GM19395 (cell line): ENCODE measurements at regions not wholly inside any gene's neighbourhood (a gene's known extent, or its start where the extent isn't known, plus 50 kb on each side); places are given as distances from the start of the nearest gene placed in this dataset.

ENCODE experiments used
- ATAC-seq: cut with Tn5 transposase; IDR thresholded peaks from one replicate; pipeline ENCODE4 v1.9.1; 2021; ENCODE audit warnings: mild to moderate bottlenecking, moderate library complexity; ENCODE audit not compliant: unreplicated experiment

DNA sequence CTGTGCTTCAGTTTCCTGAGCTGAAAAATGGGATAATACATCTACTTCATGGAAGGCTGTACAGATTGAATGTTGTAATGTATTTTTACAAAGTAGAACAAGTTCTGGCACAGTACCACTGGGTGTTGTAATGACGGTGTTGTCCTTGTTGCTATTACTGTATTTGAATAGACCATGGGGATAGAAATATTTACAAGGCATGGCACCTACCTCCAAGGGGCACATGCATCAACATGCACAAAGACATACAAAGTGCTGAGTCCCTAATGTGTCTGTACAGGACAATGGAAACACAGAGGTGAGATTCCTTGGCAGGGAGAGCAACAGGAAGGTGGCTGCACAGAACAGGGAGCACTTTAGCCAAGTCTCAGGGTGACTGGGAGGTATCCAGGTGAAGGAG, 930.6 kb upstream of the TMEM132C start:
- ATAC-seq = no peak

DNA sequence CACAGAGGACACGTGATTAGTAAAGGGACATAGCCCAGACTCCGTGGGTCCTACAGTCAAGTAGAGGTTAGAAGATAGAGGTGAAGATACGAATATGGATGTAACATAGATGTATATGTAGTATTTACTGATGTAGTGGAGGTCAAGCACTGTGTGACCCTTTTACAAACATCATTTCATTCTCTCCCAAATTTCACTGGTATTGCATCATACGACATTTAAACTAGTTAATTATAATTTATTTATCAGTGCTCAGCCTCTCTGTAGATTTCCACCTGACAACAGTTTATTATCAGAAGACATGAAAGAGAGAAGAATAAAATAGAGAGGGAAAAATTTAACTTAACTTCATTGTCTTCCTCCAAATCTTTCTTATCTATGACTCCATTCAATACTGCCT, 927.9 kb upstream of the TMEM132C start:
- ATAC-seq = no peak

DNA sequence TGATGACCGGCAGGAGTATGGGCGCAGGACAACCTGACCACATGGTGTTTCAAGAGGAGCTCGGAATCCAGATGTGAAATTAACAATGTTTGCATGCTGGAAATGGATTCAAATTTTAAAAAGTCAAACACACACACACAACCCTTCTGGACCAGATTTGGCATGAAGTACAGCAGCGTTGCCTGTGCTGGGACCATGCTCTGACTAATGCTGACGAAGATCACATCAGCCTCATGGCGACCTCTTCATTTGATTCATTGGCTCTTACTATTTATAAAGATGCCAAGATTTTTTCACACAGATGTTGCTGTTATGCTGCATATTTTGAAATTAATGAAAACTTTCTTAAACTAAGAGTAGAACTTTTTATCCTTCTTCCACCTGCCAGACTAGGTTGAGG, 926.6 kb upstream of the TMEM132C start:
- ATAC-seq = no peak

DNA sequence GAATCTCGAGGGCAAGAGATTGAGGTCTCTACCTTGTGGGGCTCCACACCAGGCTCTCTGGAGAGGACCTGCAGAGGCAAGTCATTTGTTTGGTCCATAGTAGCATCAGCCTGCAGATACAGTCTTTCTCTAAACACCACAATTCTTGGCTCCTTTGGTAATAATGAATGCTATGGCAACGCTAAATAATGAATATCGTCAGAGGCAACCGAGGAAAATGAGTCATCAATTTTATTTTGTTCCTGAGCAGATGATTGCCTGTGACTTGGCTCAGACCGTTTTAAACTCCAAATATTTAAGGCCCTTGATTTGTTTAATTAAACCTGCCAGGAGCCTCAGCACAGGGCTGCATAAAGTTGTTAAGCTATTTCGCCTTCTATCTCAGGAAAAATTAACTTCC, 924.1 kb upstream of the TMEM132C start:
- no peak for ATAC-seq

DNA sequence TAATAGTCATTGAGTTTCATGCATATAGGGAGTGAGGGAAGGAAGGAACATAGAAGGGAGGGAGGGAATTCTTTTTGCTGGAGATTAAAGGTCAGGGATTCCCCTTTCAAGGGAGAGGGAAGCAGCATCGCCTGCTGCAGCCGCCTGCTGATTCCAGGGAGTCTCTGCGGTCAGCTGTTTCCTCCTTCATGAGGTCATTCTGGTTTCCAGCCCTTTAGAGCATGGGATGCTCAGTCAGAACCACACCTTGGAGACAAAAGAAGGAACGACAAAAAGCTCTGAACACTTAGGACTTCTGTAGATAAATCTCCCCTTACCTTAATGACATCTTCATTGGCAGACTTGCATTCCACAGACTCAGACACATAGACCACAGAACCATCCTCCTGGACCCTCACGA, 923.0 kb upstream of the TMEM132C start:
- ATAC-seq = no peak

DNA sequence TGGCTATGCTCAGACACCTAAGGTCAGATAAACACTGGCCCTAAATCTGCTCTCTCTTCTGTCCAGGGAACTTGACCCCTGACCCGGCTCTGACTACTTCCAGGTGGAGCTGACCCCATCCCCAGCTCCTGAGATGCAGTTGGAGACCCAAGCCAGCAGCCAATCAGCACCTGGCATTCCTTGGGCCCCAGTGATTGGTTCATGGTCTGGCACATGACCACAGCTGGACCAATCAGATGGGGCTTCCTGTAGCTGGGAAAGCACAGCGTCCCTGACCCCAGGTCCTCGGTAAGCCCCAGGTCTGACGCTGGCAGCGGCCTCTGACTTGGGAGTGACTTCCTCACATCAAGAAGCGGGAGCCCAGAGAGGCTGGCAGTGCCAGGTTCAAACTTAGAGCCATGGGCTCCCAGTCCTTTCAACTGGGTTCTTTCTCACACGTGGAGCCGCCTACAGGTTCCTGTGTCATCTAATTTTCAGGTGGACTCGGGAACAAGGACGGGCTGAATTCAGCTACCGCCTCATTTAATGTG, 915.4 kb upstream of the TMEM132C start:
- no peak for ATAC-seq

DNA sequence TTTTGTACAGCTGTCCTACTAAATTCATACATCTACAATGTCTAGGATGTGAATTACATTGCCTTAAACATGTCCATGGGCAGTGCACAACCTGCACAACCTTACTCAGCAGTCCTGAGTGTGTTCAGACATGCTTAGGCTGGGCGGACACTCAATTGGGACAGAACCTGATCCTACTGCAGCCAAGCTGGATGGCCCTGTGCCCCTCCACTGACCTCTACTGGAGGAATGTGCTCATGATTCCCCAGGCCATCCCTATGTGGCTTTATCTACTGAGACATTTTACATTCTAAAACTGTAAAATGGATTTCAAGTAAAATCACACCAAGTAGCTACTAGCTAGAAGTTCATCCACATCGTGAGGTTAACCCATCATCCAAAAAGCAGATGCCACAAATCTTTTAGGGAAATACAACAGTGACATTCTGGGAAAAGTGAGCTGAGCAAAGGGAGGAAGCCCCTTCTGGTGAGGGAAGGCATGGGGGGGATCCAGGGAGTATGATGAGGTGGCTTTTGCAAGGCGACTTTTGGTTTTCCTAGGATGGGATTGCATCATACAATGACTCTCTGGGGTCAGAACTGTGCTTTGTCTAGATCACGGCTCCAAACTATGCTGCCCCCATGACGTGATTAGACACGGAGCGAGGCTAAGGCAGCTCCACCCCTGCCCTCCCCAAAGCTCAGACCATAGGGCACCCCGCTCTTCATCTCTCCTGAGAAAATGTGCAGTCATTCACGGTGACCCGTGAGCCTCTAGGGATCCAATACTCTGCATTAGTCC, 911.7 kb upstream of the TMEM132C start:
- ATAC-seq = no peak

DNA sequence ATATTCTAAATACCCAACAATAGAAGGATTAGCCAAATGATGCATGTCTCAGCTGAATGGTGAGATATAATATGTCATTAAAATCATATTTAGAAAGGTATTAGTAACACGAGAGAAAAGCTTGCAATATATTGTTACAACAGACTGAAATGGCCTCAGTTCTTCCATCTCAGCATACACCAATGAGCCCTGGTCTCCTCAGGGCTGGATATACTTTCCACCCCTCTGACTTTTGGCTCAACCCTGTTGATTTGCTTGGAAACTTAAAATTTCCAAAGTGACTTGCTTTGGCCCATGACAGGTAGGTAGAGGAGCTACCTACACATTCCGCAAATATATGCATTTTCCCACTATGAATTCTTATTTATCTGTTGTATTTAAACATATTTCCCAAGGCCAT, 908.1 kb upstream of the TMEM132C start:
- ATAC-seq = no peak

DNA sequence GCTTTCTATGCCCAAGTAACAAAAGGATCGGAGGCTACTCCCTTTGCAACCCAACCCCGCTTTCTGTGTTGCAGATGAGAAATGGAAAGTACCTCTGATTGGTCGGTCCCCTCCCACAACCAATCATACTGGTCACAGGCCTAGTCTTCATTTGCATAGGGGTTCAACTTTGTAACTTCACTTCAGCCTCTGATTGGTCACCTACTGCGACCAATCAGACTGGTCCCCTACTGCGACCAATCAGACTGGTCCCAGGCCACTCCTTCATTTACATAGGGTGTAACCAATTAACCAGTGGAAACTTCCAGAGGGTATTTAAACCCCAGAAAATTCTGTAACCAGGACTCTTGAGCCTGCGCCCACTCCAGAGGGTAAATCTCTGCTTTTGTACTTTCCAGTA, 906.4 kb upstream of the TMEM132C start:
- ATAC-seq = no peak

DNA sequence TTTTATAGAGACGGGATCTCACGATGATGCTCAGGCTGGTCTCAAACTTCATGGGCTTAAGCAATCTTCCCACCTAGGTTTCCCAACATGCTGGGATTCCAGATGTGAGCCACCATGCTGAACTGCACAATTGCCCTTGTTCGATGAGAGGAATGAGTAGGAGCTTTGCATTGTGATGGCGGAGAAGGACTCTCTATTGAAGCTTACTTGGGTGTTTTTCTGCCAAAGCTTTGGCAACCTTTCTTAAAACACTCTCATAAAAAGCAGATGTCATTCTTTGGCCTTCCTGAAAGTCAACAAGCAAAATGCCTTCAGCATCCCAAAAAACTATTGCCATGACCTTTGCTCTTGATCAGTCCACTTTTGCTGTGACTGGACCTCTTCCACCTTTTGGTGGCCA, 904.8 kb upstream of the TMEM132C start:
- no peak for ATAC-seq

DNA sequence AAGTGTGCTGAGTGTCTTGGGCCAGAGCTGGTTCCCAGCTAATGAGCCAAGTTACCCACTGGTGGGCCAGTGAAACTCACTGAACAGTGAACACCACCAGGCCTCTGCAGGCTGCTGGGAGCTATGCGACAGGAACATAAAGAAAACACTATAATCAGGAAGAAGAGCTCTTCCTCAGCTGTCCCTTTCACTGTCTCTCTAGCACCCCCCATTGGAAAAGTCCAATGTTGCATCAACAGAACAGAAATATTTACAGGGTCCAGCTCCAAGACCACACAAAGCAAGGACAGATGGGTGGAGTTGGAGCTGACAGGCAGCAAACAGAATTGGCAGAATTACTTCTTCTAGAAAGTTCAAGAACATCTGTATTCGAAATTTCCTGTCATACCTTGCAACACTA, 903.6 kb upstream of the TMEM132C start:
- ATAC-seq = no peak

DNA sequence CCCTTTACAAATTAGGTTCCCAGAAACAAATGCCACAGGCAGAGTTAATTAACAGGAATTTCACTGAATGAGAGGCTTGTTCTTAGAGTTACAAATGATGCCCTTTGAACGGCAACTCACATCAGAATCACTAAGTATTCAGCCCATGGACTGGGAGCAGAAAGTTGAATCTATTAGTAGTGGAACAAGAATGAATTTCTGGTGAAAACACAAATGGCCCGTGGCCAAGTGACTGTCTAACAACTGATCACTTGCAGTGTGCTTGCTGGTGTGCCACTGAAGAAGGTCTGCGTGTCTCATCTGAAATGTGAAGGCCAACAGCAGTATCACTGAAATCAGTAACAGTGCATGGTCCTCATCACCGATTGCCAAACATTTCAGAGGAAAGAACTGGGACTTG, 893.4 kb upstream of the TMEM132C start:
- no peak for ATAC-seq

DNA sequence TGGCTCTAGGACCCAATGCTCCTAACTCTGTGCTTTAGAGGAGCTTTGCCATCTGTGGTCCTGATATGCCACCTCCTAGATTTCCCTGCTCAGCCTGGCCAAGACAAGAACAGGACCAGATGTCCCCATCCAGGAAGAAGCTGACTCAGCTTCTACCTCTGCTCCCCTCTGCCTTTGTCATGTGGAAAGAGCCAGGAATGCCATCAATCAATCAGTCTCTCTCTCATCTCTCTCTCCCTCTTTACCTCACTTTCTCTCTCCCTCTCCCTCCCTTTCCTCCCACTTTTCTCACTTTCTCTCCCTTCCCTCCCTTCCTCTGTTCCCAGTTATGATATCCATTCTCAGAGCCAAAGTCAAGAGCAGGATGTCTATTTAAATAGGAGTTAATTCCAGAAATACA, 892.5 kb upstream of the TMEM132C start:
- no peak for ATAC-seq

DNA sequence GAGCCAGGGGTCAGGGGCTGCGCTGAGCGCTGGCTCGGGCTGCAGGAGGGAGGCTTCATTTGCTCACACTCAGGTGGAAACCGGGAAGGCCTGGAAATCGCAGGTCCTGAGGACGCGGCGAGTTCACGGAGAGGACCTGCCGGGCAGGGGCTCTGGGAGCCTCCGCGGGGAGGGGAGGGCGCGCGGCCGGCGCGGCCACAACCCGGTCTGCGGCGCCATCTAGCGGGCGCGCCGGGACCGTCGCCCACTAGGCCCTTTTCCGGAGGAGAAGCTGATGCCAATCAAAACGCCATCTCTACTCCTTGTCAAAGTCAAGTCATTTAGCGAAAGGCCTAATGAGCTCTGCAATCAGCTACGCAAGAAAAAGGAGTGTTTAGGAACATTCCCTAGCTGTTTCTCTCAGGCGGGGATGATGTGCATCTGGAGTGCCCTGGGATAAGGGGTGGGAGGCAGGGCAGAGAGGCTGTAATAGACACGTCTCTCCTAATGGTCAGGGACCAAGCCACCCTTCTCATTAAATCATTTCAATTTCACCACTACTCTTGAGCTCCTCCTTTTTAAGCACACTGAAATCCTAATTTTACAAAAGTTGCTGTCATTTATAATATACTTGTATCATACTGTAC, 885.8 kb upstream of the TMEM132C start:
- ATAC-seq = peak; percentile 86

DNA sequence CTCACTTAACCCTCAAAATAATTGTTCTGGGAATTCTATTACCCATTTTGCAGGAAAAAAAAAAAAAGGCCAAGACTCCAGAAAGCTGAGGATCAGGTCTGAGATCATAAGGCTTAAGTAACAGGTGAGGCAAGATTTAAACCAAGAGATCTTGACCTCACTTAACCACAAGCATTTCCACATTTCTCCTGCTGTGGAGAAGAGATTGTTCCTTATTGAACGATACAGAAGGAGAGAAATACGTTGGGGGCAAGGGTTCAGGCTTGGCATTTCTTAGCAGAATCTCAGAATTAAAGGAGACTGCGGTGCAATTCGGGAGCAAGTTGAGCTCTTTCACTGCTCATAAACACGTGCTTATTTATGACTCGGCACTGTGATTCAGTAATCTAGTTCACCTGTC, 885.3 kb upstream of the TMEM132C start:
- no peak for ATAC-seq

DNA sequence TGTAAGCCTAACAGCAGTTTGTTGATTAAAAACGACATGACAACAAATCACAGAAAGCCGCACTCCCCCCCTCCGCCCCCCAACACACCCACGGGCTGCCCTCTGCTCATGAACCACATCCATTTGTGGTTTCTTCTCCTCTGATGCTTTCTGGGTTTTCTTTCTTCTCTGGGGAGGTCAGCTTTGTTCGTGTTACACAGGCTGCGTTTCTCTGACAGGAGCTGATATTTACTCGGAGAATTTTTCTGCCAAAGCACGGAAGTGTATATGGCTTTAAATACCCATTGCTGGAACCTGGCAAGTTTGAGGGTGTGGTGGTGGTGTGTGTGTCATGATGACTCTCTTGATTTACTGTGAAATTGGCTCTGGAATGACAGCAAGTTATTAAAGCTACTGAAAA, 883.7 kb upstream of the TMEM132C start:
- no peak for ATAC-seq

DNA sequence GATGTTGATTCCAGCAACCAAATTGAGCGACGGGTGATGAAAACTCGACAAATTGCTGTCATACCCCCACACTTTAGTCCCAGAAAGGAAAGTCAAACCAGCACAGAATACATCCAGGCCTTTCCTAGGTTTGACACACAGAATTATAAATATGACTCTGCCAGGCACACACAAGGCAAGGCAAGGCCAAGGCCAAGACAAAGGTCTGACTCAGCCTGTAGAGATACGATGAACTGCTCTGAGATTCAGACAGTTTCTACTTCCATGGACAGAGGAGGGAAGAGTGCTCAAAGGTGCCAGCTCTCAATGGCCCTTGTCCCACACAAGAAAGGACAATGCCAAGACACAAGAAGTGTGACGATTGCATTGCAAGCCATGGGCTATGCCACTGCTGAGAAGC, 880.2 kb upstream of the TMEM132C start:
- ATAC-seq = no peak

DNA sequence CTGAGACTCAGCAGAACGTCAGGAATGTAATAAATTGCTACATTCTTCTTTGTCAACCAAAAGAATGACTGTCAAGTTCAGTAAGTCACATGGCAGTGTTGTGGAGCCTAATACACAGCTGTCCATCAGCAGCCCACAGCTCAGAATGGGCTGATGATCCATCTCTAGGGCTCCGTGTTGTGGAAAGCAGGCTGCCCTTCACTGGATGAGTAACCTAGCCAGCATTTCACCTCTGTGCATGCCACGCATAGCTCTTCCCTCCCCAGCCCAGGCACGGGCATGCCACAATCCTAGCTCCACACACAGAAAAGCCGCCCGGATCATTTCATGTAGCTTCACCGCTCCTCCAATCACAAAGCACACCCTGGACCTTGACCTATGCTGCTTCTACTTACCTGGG, 878.0 kb upstream of the TMEM132C start:
- no peak for ATAC-seq

DNA sequence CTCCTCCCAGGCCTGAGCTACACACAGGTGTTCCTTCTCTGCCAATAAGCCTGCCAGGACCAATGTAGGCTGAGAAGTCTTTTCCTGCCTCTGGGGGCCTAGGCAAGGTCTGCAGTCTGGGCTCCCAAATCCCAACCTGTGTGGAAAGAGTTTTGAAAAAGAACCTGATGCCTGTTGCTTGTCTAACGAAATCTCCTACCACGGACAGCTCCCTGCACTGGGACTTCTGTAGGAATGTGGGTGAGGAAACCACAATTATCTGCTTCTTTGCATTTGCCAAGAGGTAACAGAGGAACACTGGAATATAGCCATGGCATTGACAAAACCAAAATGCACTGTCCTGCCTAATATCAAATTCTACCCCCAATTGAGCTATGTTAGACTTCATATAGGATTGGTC, 877.0 kb upstream of the TMEM132C start:
- no peak for ATAC-seq

DNA sequence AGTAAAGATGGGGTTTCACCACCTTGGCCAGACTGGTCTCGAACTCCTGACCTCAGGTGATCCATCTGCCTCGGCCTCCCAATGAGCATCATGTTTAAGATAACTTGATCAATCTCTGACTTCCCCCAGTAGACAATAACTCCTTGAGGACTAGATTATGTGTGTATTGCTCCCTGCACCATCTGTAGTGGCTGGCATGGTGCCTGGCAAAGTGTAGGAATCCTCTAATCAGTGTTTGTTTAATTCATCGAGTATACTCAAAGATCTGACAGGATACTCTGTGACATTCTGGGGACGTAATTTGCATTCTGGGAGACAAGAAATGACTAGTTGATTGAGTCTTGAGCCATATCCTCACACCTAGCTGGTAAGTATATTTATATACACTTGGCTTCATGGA, 873.5 kb upstream of the TMEM132C start:
- ATAC-seq = no peak

DNA sequence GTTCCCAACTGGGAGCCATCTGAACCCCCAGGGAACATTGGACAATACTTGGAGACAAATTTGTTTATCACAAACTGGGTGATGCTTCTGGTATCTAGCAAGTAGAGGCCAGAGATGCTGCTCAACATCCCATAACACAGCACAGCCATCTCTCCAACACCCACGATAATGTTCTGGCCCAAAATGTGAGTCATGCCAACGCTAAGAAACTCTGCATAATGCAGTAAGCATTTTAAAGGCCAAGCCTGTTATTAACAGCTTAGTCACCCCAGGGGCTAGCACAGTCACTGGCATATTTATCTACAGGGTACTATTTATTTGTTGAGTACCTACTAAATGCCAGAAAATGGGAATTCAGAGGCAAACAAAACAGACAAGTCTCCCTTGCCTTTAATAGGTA, 873.1 kb upstream of the TMEM132C start:
- ATAC-seq = no peak

DNA sequence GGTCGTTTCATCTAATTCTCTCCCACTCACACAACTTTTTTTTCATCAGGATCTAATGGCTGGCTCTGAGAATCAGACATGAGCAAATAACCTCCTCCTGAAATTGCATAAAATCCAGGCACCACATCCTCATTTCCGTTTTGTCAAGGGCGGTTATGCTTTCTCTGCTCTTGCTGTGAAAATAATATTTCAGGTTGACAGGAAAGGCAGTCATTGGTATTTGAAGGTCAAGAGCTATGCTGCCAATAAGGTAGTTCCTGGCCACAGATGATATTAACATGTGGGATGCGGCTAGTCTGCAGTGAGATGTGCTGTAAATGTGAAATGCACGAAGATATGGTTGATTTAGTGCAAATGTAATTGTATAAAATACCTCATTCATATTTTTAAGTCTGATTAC, 870.2 kb upstream of the TMEM132C start:
- ATAC-seq = no peak
